ENCODE measurements at regions not wholly inside any gene's neighbourhood (a gene's known extent, or its start where the extent isn't known, plus 50 kb on each side); places are given as distances from the start of the nearest gene placed in this dataset.

DNA sequence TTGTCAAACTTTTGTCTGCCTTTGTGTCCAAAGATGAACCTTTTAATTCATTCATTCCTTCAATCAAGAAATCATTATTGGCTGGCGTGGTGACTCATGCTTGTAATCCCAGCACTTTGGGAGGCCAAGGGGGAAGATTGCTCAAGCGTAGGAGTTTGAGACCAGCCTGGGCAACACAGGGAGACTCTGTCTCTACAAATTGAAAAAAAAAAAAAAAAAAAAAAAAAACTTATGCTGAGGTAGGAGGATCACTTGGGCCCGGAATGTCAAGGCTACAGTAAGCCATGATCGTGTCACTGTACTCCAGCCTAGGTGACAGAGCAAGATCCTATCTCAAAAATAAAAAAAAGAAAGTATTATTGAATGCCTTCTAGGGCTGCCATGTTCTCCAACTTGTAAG lies 51.3 kb upstream of the CXADR start:
- TF ChIP-seq, protein P1, sequence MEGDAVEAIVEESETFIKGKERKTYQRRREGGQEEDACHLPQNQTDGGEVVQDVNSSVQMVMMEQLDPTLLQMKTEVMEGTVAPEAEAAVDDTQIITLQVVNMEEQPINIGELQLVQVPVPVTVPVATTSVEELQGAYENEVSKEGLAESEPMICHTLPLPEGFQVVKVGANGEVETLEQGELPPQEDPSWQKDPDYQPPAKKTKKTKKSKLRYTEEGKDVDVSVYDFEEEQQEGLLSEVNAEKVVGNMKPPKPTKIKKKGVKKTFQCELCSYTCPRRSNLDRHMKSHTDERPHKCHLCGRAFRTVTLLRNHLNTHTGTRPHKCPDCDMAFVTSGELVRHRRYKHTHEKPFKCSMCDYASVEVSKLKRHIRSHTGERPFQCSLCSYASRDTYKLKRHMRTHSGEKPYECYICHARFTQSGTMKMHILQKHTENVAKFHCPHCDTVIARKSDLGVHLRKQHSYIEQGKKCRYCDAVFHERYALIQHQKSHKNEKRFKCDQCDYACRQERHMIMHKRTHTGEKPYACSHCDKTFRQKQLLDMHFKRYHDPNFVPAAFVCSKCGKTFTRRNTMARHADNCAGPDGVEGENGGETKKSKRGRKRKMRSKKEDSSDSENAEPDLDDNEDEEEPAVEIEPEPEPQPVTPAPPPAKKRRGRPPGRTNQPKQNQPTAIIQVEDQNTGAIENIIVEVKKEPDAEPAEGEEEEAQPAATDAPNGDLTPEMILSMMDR (IDR thresholded peaks at IDR 0.05) = no peak
- TF ChIP-seq POLR2A (IDR thresholded peaks at IDR 0.05) = no peak

All from prostate gland (tissue), 2 donors.